NCI-H526 (cell line): ENCODE measurements at regions not wholly inside any gene's neighbourhood (a gene's known extent, or its start where the extent isn't known, plus 50 kb on each side); places are given as distances from the start of the nearest gene placed in this dataset.
A peak's percentile ranks its signal among the peaks of the same experiment; 100 is the strongest.
"Not testable (repeated sequence)": the region's sequence is repeated elsewhere in the genome, so short reads cannot be mapped to it uniquely, and the experiment has no call there.

Experiments used
- DNase-seq, 2 experiments: peaks; one replicate each; lab custom pipeline; 2025; lab: John Stamatoyannopoulos, UW

GRCh38 chr2:195572895-195573683, 83.9 kb upstream of the SLC39A10 start:
- DNase-seq, result no peak

DNA sequence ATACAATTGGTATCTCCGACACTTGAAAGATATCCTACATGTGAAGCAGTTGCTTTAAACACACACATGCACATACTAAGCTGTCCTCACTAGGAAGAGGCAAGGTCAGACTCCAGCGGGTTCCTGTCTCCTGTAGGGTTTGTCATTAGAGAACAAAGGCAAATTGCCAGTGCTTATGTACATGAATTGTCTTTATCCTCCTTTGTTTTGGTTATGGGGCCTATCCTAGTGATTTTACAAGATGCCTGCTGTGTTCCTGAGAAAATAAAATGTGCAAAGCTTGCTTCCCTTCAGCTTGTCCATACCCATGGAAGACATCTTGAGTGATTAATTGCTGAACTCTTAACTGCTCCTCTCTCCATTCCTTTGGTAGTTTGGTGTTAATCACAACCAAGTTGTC, 86.7 kb upstream of the SLC39A10 start:
- no peak for DNase-seq

DNA sequence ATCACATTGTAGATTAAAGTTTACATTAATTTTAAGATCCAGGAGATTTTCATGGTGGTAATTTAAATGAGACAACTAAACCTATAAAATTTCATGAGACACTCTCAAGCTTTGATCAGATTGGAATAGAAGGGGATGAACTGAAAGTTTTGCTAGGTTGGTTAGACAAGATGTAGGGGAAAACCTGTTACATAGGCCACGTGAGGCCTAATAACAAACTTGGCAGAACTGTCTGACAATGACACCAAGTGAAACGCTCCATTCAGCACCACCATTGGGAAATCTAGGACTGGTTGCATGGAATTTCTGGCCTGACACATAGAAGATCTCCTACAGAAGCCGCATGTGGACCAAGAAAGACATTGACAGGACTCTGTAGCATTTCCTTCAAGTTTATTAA, 87.8 kb upstream of the SLC39A10 start:
- no peak for DNase-seq

GRCh38 chr2:195564625-195565135, 92.3 kb upstream of the SLC39A10 start:
- not testable (repeated sequence) for DNase-seq

DNA sequence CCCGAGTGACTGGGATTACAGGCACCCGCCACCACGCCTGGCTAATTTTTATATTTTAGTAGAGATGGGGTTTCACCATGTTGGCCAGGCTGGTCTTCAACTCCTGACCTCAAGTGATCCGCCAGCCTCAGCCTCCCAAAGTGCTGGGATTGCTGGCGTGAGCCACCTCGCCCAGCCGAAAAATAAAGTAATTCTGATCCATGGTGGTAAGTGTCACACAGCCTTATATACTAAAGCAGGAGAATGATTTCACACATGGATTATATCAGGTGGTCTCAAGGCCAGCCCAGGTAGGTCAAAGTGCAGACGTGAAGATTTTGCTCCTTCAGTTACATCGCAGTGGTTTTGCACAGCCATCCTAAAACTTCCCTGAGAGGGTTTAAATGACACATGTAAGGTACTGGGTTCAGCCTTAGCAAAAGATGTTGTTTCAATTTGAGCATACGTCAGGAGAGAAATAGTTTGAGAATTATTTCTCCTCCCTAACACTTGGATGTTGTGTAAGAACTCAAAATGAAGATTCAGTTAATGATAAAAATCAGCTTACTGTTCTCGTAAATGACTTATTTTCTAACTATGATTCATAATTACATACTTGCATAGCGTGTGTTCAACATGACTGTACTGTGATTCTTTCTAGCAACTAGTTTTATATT, 93.0 kb upstream of the SLC39A10 start:
- no peak for DNase-seq

- no peak for DNase-seq
Observed at GRCh38 chr2:195562570-195563566, 94.2 kb upstream of the SLC39A10 start.

- peak in 1 of 2 experiments; percentile 8 for DNase-seq
Observed at GRCh38 chr2:195561116-195561921, 95.7 kb upstream of the SLC39A10 start.

GRCh38 chr2:195560209-195560895, 96.7 kb upstream of the SLC39A10 start:
- no peak for DNase-seq

- DNase-seq, result no peak
Observed at GRCh38 chr2:195559431-195559914, 97.6 kb upstream of the SLC39A10 start.

DNA sequence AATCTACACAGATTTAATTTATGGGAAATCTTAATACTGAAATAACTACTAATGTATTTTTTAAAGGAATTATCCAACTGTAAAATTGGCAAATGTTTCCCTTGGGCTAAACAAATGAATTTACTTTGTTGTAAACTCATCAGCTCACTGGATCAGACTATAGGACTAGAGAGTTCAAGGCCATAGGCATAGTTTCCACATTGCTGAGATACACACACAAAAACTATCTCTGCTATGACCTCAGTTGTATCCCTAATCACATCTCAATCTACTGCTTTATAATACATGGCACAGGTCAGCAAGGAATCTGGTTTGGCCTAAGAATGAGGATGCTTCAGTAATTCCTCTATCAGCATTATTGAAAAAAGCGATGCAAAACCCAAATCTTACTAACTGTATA, 101.1 kb upstream of the SLC39A10 start:
- no peak for DNase-seq

GRCh38 chr2:195552581-195552980, 104.4 kb upstream of the SLC39A10 start:
- DNase-seq, result no peak

- no peak for DNase-seq
Observed at GRCh38 chr2:195548198-195548940, 108.7 kb upstream of the SLC39A10 start.

DNA sequence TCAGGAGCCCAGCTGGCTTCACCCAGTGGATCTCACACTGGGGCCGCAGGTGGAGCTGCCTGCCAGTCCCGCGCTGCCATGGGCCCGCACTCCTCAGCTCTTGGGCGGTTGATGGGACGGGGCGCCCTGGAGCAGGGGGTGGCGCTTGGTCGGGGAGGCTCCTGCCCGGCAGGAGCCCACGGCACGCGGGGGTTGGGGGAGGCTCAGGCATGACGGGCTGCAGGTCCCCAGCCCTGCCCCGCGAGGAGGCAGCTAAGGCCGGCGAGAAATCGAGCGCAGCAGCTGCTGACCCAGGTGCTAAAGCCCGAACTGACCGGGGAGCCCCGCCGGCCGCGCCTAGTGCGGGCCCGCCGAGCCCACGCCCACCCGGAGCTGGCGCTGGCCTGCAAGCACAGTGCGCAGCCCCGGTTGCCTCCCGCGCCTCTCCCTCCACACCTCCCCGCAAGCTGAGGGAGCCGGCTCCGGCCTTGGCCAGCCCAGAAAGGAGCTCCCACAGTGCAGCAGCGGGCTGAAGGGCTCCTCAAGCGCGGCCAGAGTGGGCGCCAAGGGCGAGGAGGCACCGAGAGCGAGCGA, 109.7 kb upstream of the SLC39A10 start:
- DNase-seq, result not testable (repeated sequence)

DNA sequence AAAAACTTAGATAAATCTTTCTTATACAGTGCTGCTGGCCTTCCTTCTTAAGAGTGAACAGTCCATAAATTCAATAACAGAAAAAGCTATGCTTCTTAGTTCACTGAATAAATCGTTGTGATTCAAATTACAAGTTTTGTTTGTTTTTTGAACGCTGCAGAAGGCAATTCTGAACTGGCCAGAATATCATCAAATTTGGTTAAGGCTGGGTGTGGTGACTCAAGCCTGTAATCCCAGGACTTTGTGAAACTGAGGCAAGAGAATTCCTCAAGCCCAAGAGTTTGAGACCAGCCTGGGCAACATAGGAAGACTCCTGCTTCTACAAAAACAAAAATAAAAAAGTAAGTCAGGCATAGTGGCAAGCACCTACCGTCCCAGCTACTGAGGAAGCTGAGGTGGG, 111.2 kb upstream of the SLC39A10 start:
- no peak for DNase-seq

DNA sequence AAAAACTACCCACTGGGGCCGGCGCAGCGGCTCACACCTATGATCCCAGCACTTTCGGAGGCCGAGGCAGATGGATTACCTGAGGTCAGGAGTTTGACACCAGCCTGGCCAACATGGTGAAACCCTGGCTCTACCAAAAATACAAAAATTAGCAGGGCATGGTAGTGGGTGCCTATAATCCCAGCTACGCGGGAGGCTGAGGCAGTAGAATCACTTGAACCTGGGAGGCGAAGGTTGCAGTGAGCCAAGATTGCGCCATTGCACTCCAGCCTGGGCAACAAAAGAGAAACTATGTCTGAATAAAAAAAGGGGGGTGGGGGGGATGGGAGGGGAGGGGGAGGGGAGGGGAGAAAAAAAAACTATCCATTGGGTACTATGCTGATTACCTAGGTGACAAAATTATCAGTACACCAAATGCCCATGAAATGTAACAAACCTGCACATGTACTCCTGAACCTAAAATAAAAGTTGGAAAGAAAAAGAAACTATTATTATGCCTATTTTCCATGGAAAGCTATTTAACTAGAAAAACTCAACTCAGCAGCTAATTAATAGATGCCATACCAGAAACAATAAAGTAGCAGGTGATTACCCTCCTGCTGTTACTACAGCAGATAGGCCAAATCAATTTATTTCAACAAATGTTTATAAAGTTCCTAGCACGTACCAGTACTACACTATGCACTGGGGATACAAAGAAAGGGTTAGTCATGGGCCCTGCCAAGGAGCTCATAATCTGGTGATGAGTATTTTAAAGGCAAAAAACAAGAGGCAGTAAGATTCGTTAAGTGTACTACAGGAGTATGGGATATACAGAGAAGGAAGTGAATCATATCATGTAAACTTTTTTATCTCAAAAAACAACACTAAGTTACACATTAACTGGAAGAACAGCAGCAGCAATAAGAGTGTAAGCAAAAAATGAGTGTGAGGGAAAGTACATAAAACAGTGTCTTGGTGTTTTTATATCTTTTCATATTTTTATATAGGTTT, 112.8 kb upstream of the SLC39A10 start:
- no peak for DNase-seq

GRCh38 chr2:195543063-195543462, 114.0 kb upstream of the SLC39A10 start:
- no peak for DNase-seq

GRCh38 chr2:195542067-195542466, 115.0 kb upstream of the SLC39A10 start:
- DNase-seq, result no peak

DNA sequence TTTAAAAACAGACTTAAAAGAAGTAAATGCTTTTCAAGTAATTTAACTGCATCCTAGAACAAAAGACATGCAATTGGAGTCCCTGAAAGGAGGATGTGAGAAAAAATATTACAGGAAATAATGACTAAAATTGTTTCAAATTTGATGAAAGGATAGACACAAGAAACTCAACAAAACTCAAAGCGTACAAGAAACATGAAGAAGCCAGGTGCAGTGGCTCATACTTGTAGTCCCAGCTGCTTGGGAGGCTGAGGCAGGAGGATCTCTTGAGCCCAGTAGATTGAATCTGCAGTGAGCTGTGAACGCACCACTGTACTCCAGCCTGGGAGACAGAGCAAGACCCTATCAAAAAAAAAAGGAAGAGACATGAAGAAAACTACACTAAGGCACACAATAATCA, 118.1 kb upstream of the SLC39A10 start:
- DNase-seq, result no peak
